RPMI8226 (cell line): ENCODE measurements at regions not wholly inside any gene's neighbourhood (a gene's known extent, or its start where the extent isn't known, plus 50 kb on each side); places are given as distances from the start of the nearest gene placed in this dataset.

ENCODE experiments used
- DNase-seq: peaks from one replicate; pipeline ENCODE4 v3.0.0-alpha.2; 2015

DNA sequence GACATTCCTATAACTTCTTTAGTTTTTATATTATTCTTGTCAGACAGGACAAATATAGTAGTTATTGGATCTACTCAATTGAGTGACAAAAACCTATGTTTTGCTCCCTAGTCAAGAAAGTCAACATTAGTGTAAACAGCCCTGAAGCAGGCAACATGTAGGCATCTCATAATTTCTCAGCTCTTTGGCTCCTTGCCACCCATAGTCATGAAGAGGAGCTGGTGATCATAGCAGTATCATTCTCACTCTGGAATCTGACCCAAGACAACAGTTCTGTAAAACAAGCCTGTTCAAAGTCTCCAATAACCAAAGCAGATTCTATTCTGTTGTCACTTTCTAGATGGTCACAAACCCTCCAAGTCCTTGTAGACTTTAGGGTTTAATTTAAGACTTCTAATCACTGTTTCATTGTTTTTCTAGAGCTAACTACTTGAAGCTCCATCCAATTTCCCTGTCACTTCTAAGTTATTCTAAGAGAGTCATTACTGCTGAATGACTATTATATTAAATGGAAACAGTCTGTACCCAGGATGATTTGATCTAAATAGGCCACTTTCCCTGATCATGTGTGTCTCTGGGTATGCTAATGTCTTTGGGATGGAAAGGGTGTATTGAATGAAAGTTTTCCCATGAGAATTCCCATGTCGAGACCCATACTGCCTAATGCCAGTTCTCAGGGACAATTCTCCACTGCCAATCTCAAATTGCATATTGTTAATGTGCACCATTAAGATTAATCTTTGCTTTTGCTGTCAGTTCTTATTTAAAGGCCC is 533.3 kb downstream of the ACTL7B start:
- no peak for DNase-seq

GRCh38 chr9:108316630-108317029 is 539.2 kb downstream of the ACTL7B start:
- no peak for DNase-seq

DNA sequence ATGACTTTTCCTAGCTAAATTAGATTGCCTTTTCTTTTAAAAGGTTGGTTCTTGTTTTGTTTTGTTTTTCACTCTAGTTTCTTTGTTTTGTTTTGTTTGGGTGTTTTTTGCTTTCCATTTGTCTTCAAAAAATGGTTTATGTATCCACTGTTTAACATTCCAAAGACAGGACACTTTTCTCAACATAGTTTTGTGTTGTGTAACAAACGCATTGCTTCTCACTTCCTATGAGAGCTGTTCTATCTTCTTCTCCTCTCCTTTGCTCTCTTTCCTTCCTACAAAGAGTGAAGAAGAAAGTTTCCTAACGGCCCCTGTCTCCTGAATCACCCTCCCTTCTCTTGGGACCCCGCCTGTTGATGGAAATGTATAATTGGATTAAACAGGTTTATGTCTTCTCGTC is 539.7 kb downstream of the ACTL7B start:
- DNase-seq = no peak

GRCh38 chr9:108311745-108312144 is 544.0 kb downstream of the ACTL7B start:
- DNase-seq = no peak

DNA sequence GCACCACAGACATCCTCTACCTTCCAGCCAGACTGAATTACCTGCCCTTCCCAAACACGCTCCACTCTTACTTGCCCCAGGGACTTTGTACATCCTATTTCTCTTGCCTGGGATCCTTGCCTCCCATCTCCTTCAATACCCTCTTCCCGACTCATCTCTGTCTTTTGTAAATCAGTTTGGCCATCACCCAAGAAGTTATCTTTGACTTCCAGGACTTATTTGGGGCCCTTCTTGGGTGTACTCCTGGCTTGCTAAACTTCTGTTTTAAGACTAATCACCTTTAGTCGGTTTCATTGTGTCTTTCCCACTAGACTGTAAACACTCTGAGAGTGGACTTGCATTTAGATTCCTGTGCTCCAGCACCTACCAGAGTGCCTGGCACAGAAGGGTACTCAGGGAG is 545.6 kb downstream of the ACTL7B start:
- no peak for DNase-seq

- no peak for DNase-seq
Observed at GRCh38 chr9:108300306-108301287, 555.2 kb downstream of the ACTL7B start.

GRCh38 chr9:108297073-108297472 is 558.7 kb downstream of the ACTL7B start:
- DNase-seq = no peak

GRCh38 chr9:108296056-108296455 is 559.7 kb downstream of the ACTL7B start:
- DNase-seq = no peak

DNA sequence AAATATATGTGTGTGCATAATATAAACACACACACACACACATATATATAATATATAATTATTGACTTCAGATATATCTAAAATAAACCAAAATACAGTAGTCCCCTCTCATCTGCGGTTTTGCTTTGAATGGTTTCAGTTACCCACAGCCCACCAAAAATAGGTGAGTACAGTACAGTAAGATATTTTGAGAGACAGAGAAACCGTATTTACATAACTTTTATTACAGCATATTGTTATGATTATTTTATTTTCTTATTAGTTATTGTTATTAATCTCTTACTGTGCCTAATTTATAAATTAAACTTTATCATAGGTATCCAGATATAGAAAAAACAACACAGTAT is 564.2 kb downstream of the ACTL7B start:
- DNase-seq = no peak

- DNase-seq = no peak
Observed at GRCh38 chr9:108290839-108291585, 564.8 kb downstream of the ACTL7B start.

- peak; percentile 5 for DNase-seq
Observed at GRCh38 chr9:108286638-108287206, 569.1 kb downstream of the ACTL7B start.

- no peak for DNase-seq
Observed at GRCh38 chr9:108283696-108284095, 572.1 kb downstream of the ACTL7B start.

DNA sequence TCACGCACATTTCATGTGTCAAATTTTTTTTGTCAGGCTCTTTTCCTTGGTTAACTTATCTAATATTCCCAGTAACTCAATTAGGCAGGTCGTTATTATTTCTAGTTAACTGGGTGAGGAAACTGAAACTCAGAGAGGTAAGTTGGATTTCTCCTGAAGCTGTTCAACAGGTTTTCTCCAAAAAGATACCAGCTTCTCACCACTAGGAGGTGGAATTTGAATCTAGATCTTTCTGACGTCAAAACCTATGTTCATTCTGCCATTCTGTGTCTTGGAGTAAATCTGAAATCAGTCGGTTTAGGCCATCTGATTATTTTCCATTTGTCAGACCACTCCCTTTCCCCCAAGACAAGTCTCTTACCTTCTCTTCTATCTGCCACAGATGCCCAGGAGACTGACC is 572.9 kb downstream of the ACTL7B start:
- no peak for DNase-seq

- DNase-seq = no peak
Observed at GRCh38 chr9:108281696-108282095, 574.1 kb downstream of the ACTL7B start.

DNA sequence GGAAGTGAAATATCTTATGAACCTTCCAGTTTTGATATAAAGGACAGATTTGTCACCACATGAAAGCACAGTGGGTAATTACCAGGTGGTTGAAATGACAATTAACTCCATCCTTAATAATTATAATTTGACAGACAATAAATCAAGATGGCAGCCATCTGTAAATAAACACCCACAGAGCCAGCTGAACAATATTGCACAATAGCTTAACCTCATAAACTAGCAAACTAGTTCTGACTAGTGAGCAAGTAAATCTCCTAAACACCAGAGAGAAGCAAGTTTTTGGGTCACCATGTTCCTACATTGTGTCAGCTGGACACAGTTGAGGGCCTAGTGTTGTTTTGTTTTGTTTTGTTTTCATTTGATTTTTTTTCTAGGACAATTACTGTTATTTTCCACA is 577.4 kb downstream of the ACTL7B start:
- DNase-seq = no peak

DNA sequence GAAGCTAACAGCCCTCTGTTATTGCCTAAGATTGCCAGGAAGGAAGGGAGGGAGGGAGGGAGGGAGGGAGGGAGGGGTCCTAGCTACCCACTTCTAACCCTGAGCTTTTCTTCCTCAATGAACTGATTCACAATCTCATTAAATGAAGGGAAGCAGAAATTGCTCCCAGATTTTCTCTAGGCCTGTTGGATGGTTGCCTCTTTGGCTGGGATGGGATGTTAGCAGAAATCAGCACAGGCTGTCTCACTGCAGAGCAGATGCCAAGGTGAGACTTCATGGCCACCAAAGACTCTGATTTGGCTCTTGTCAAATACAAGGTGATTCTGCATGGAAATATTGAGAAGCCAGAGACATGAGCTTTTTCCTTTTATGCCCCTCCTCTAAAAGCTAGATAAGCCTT is 578.6 kb downstream of the ACTL7B start:
- no peak for DNase-seq

- DNase-seq = no peak
Observed at GRCh38 chr9:108275906-108276305, 579.9 kb downstream of the ACTL7B start.

GRCh38 chr9:108274971-108275370 is 580.8 kb downstream of the ACTL7B start:
- DNase-seq = no peak

DNA sequence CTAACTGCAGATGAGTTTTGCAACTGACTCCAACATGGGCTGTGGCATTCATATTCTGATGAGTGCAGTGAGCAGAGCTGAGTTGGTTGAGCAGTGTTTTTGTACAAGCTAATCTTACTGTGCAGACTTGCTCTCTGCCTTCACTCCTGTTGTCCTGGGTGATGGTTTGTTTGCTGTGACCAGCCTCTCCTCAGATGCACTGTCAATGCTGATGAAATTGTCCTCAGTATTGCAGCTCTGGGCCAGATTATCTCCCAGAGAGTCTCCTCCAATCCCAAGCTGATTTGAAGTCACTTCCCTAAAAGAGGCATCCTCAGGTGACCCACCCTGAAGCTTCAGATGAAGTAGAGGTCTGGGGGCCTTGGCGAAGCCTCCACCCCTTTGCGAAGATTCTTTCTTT is 581.8 kb downstream of the ACTL7B start:
- no peak for DNase-seq

- peak; percentile 43 for DNase-seq
Observed at GRCh38 chr9:108272349-108272899, 583.4 kb downstream of the ACTL7B start.

GRCh38 chr9:108271646-108272348 is 584.0 kb downstream of the ACTL7B start:
- peak; percentile 50 for DNase-seq

GRCh38 chr9:108271236-108271635 is 584.5 kb downstream of the ACTL7B start:
- DNase-seq = no peak
